GM12878 (cell line): ENCODE measurements at regions not wholly inside any gene's neighbourhood (a gene's known extent, or its start where the extent isn't known, plus 50 kb on each side); places are given as distances from the start of the nearest gene placed in this dataset.
A peak's percentile ranks its signal among the peaks of the same experiment; 100 is the strongest.

Experiments used
- ATAC-seq: fragments of 200-7000 bp; cut with Tn5 transposase; 3 replicates; pipeline ENCODE4 v1.9.1; 2020; ENCODE audit warnings: mild to moderate bottlenecking, moderate library complexity
- BruUV-seq: library from RNA; stranded (reverse); fragments of 400-500 nt; replicated peaks from 2 replicates; lab custom pipeline; 2021; lab: Mats Ljungman, UMichigan
- CTCF ChIA-PET: fragments of 300-600 bp; sonication (Branson Sonifier 250); formaldehyde crosslinking; extraction: SDS; loops from one replicate; lab custom pipeline; 2021; ENCODE audit warnings: inconsistent platforms; lab: Yijun Ruan, JAX
- POLR2A ChIA-PET: fragments of 350-600 bp; formaldehyde crosslinking; extraction: SDS; loops from one replicate; lab custom pipeline; 2021; ENCODE audit warnings: inconsistent platforms; lab: Charles Lee
- RAD21 ChIA-PET: fragments of 300-600 bp; sonication (Branson Sonifier 250); formaldehyde crosslinking; loops from one replicate; lab custom pipeline; 2023; ENCODE audit warnings: antibody characterized with exemption; ENCODE audit not compliant: unreplicated experiment; lab: Charles Lee
- SMC1A ChIA-PET: fragments of 300-600 bp; sonication (Branson Sonifier 250); formaldehyde crosslinking; loops from one replicate; lab custom pipeline; 2023; ENCODE audit not compliant: unreplicated experiment, uncharacterized antibody; lab: Charles Lee
- DNase-seq: peaks from one replicate; pipeline ENCODE4 v3.0.0-alpha.2; 2011; ENCODE audit warnings: low read depth, low spot score
- FAIRE-seq: peaks from 3 replicates; lab custom pipeline; 2011; peaks lifted over from hg19 to GRCh38; lab: Jason Lieb, UNC
- H2AFZ ChIP-seq: 2 replicates; pipeline ENCODE4 v1.6.0; 2011; ENCODE audit warnings: low read depth, low read length, control low read depth; ENCODE audit not compliant: control insufficient read depth
- H3K27ac ChIP-seq: 2 replicates; pipeline ENCODE4 v1.5.1; 2011; ENCODE audit warnings: control low read depth; ENCODE audit not compliant: control insufficient read depth, insufficient read depth
- H3K27me3 ChIP-seq, 2 experiments: replicated peaks in 1 of 2; 2 replicates each; pipeline versions ENCODE4 v1.6.0 to v1.6.1; 2011; ENCODE audit warnings: low read length in 1 of 2; ENCODE audit not compliant: control insufficient read depth in 2 of 2, insufficient read depth in 2 of 2
- H3K36me3 ChIP-seq, 2 experiments: 2 replicates each; pipeline ENCODE4 v1.5.1; 2011; ENCODE audit warnings: low read length in 1 of 2; ENCODE audit not compliant: control insufficient read depth in 2 of 2, insufficient read depth in 2 of 2
- H3K4me1 ChIP-seq: 2 replicates; pipeline ENCODE4 v1.6.1; 2011; ENCODE audit warnings: mild to moderate bottlenecking, low read length, moderate library complexity, mixed read lengths; ENCODE audit not compliant: control insufficient read depth, insufficient read depth
- H3K4me2 ChIP-seq: 2 replicates; pipeline ENCODE4 v1.6.0; 2011; ENCODE audit warnings: control low read depth; ENCODE audit not compliant: control insufficient read depth, insufficient read depth
- H3K4me3 ChIP-seq: fragments of 200-600 bp; sonication (generic); 2 replicates; pipeline ENCODE4 v1.5.1; 2016
- H3K79me2 ChIP-seq: 2 replicates; pipeline ENCODE4 v1.6.0; 2011; ENCODE audit warnings: low read length; ENCODE audit not compliant: control insufficient read depth, insufficient read depth
- H3K9ac ChIP-seq: 2 replicates; pipeline ENCODE4 v1.8.0; 2011; ENCODE audit warnings: low read length, control low read depth, mixed read lengths; ENCODE audit not compliant: control insufficient read depth, insufficient read depth
- H3K9me3 ChIP-seq: replicated peaks from 3 replicates; pipeline ENCODE4 v1.5.1; 2011; ENCODE audit warnings: mild to moderate bottlenecking, low read length; ENCODE audit not compliant: control insufficient read depth, insufficient read depth
- H4K20me1 ChIP-seq: 2 replicates; pipeline ENCODE4 v1.6.0; 2011; ENCODE audit not compliant: control insufficient read depth, insufficient read depth
- FOXM1 ChIP-seq: IDR thresholded peaks from 2 replicates; pipeline ENCODE4 v1.6.1; 2012; ENCODE audit warnings: low read depth, mild to moderate bottlenecking, inconsistent platforms, low read length, moderate library complexity
- HDAC6 ChIP-seq: fragments of 200-600 bp; sonication (generic); IDR thresholded peaks from one replicate; pipeline ENCODE4 v1.8.0; 2017; ENCODE audit warnings: antibody characterized with exemption; ENCODE audit not compliant: unreplicated experiment
- NBN ChIP-seq: fragments of 450-650 bp; IDR thresholded peaks from 2 replicates; pipeline ENCODE4 v1.6.1; 2016
- NFYB ChIP-seq: IDR thresholded peaks from 2 replicates; pipeline ENCODE4 v1.6.1; 2011; ENCODE audit warnings: low read depth, mild to moderate bottlenecking, low read length, improper control_type of control experiment, moderate library complexity; ENCODE audit not compliant: insufficient read depth
- PAX5 ChIP-seq: IDR thresholded peaks from 2 replicates; pipeline ENCODE4 v1.6.1; 2011; ENCODE audit warnings: low read depth, low read length, borderline replicate concordance
- RBBP5 ChIP-seq: fragments of 200-600 bp; sonication (generic); conservative IDR thresholded peaks from 2 replicates; pipeline ENCODE4 v1.6.1; 2016
- RCOR1 ChIP-seq: conservative IDR thresholded peaks from 2 replicates; pipeline ENCODE4 v1.6.1; 2012; ENCODE audit warnings: low read depth, low read length, improper control_type of control experiment
- RUNX3 ChIP-seq: IDR thresholded peaks from 2 replicates; pipeline ENCODE4 v1.6.1; 2012; ENCODE audit warnings: low read length, inconsistent platforms
- SMAD1 ChIP-seq: fragments of 450-650 bp; IDR thresholded peaks from 2 replicates; pipeline ENCODE4 v1.6.1; 2018; ENCODE audit warnings: mild to moderate bottlenecking, low read depth; ENCODE audit not compliant: partially characterized antibody
- ZNF24 ChIP-seq: fragments of 450-650 bp; IDR thresholded peaks from 2 replicates; pipeline ENCODE4 v1.6.1; 2017; ENCODE audit warnings: antibody characterized with exemption, mild to moderate bottlenecking
- WGBS: methylation state at CpG from one replicate; pipeline ENCODE4 v1.1.6; 2016; ENCODE audit warnings: low lambda C conversion rate; ENCODE audit not compliant: insufficient replicate concordance, insufficient coverage; ENCODE audit errors: missing lambda C conversion rate; 5-methylcytosine and 5-hydroxymethylcytosine counted together
- in situ Hi-C: fragments of 300-500 bp; cut with MboI; formaldehyde crosslinking; loops from 9 replicates; pipeline ENCODE4 v1.14.3; 2018; ENCODE audit warnings: mixed read lengths
- intact Hi-C: fragments of 100-400 bp; cut with micrococcal nuclease; formaldehyde crosslinking; loops from one replicate; pipeline ENCODE4 v1.14.2; 2022; ENCODE audit not compliant: unreplicated experiment
- TF ChIP-seq, protein P1 (sequence below): IDR thresholded peaks from 2 replicates; pipeline ENCODE4 v1.6.1; 2011; ENCODE audit warnings: borderline replicate concordance, low read depth, mild to moderate bottlenecking, moderate library complexity, mixed read lengths, low read length; ENCODE audit not compliant: insufficient read depth; ENCODE audit errors: extremely low read length
- TF ChIP-seq, protein P2 (sequence below): fragments of 450-650 bp; IDR thresholded peaks from 2 replicates; pipeline ENCODE4 v1.6.1; 2017; ENCODE audit warnings: mild to moderate bottlenecking, moderate library complexity
- TF ChIP-seq, protein P3 (sequence below): fragments of 450-650 bp; IDR thresholded peaks from 2 replicates; pipeline ENCODE4 v1.6.1; 2017; ENCODE audit warnings: mild to moderate bottlenecking, low read depth, inconsistent platforms; ENCODE audit not compliant: poor library complexity, severe bottlenecking

DNA sequence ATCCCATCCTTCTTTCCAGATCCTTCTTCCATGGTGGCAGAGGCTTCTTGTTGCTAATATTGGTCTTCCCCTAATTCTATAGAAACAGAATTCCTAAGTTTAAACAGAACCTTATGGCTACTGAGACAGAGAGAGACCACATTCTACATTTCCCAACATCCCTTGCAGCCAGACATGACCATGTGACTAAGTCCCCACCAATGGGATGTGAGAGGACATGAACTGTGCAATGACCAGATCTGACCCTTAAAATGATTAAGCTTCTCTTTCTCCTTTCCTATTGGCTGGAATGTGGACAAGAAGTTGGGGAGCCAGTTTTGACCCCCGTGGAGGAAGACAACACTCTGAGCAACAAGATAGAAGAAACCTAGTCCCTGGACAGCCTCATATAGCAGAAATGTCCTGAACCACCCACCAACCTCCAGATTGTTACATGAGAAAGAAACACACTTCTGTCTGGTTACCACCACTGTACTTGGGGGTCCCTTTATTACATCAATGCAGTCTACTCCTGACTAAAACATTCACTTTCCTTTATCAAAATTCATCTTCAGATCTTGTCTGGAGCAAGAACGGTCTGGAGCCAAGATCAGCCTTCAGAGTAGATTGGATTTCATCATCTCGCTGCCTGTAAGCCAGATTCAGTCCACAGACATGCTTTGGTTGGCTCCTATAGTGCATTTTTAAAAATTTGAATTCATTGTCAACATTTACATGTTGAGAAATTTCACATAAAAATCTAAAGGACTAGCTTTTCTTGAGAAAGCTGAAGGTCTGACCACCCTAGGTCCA, 183.9 kb downstream of the SHQ1 start:
- ChIA-PET SMC1A (interaction anchor here (3.0 to 5.6 kb wide), 4 partner anchors 19 to 187 kb away, joined by 16 to 142 read pairs (median 36); no protein-coding TSS in a partner anchor), CTCF (interaction anchor here (0.7 to 9.1 kb wide), 14 partner anchors 17 to 422 kb away, joined by 3 to 239 read pairs (median 8); partner anchors contain the start of gene SHQ1), POLR2A (no interaction called here), RAD21 (interaction anchor here (1.6 to 5.2 kb wide), 3 partner anchors 86 to 158 kb away, joined by 3 to 131 read pairs (median 22); no protein-coding TSS in a partner anchor)
- BruUV-seq: no TSS peak
- WGBS: 17% methylated on average over 3 of the region's 3 CpGs
- FAIRE-seq (no peak), ATAC-seq (no peak), DNase-seq (no peak)
- Histone ChIP-seq H4K20me1 (no peaks in the 10 kb centered on the region), H3K79me2 (no peaks in the 10 kb centered on the region), H3K4me3 (no peak overlapping the region), H3K4me2 (no peak overlapping the region), H3K9me3 (no peaks in the 10 kb centered on the region), H3K36me3 (no peaks in the 10 kb centered on the region), H2AFZ (no peak overlapping the region), H3K4me1 (no peaks in the 10 kb centered on the region), H3K9ac (no peak overlapping the region)
- in situ Hi-C loops: loop anchor here (10.0 kb wide), 1 partner anchor 420 kb away; no protein-coding TSS in a partner anchor
- TF ChIP-seq HDAC6 (no peak), PAX5 (no peak), RCOR1 (no peak), NFYB (peak; percentile 81), ZNF24 (no peak), NBN (no peak), FOXM1 (no peak), SMAD1 (no peak), RBBP5 (no peak), RUNX3 (no peak)
- TF ChIP-seq, protein P1, sequence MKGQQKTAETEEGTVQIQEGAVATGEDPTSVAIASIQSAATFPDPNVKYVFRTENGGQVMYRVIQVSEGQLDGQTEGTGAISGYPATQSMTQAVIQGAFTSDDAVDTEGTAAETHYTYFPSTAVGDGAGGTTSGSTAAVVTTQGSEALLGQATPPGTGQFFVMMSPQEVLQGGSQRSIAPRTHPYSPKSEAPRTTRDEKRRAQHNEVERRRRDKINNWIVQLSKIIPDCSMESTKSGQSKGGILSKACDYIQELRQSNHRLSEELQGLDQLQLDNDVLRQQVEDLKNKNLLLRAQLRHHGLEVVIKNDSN: peak; percentile 11
- TF ChIP-seq, protein P2, sequence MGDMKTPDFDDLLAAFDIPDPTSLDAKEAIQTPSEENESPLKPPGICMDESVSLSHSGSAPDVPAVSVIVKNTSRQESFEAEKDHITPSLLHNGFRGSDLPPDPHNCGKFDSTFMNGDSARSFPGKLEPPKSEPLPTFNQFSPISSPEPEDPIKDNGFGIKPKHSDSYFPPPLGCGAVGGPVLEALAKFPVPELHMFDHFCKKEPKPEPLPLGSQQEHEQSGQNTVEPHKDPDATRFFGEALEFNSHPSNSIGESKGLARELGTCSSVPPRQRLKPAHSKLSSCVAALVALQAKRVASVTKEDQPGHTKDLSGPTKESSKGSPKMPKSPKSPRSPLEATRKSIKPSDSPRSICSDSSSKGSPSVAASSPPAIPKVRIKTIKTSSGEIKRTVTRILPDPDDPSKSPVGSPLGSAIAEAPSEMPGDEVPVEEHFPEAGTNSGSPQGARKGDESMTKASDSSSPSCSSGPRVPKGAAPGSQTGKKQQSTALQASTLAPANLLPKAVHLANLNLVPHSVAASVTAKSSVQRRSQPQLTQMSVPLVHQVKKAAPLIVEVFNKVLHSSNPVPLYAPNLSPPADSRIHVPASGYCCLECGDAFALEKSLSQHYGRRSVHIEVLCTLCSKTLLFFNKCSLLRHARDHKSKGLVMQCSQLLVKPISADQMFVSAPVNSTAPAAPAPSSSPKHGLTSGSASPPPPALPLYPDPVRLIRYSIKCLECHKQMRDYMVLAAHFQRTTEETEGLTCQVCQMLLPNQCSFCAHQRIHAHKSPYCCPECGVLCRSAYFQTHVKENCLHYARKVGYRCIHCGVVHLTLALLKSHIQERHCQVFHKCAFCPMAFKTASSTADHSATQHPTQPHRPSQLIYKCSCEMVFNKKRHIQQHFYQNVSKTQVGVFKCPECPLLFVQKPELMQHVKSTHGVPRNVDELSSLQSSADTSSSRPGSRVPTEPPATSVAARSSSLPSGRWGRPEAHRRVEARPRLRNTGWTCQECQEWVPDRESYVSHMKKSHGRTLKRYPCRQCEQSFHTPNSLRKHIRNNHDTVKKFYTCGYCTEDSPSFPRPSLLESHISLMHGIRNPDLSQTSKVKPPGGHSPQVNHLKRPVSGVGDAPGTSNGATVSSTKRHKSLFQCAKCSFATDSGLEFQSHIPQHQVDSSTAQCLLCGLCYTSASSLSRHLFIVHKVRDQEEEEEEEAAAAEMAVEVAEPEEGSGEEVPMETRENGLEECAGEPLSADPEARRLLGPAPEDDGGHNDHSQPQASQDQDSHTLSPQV: no peak
- TF ChIP-seq, protein P3, sequence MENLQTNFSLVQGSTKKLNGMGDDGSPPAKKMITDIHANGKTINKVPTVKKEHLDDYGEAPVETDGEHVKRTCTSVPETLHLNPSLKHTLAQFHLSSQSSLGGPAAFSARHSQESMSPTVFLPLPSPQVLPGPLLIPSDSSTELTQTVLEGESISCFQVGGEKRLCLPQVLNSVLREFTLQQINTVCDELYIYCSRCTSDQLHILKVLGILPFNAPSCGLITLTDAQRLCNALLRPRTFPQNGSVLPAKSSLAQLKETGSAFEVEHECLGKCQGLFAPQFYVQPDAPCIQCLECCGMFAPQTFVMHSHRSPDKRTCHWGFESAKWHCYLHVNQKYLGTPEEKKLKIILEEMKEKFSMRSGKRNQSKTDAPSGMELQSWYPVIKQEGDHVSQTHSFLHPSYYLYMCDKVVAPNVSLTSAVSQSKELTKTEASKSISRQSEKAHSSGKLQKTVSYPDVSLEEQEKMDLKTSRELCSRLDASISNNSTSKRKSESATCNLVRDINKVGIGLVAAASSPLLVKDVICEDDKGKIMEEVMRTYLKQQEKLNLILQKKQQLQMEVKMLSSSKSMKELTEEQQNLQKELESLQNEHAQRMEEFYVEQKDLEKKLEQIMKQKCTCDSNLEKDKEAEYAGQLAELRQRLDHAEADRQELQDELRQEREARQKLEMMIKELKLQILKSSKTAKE: no peak
- TF ChIP-seq, all 136 proteins: peak for 2
- Histone ChIP-seq H3K27ac (no peak overlapping the region), H3K27me3 (no peaks in the 10 kb centered on the region)
- intact Hi-C loops: no loop called here
